NCI-H345 treated with DMSO at 0.1 percent for 48 hours (cell line): ENCODE measurements at regions not wholly inside any gene's neighbourhood (a gene's known extent, or its start where the extent isn't known, plus 50 kb on each side); places are given as distances from the start of the nearest gene placed in this dataset.
"Not testable (repeated sequence)": the region's sequence is repeated elsewhere in the genome, so short reads cannot be mapped to it uniquely, and the experiment has no call there.

Experiments
- DNase-seq: peaks from one replicate; lab custom pipeline; 2025; ENCODE audit not compliant: unreplicated experiment; lab: John Stamatoyannopoulos, UW

DNA sequence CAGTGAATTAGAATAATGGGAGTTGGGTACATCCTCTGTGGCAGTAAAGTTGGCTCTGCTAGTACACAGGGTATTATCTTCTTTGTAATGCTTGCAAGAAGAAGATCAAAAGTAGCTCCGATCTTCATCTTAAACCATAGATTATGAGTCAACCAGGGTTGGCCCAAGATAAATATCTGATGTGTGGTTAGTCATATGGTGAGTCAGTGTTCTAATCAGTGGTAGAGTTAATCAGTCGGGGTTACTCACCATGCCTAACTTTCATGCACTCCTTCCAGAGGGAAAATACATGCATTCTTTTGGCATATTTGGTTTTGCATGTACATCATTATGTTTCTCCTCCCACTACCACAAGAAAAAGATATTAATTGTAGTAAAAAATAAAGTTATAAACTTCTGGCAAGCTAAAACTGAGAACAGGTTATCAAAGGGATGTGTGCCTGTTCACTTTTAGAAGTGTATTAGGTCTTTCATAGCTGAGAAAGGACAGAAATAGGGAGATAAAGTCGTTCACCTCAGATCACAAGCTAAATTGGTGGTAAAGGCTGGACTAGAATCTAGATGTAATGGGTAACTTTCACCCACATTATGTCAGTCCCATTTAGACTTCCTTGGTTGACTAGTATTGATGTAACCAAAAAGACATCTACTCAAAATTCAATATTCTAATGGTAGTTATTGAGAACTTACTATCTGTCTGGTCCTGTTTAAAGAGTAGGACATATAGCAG, 684.4 kb downstream of the IRS1 start:
- DNase-seq: no peak

DNA sequence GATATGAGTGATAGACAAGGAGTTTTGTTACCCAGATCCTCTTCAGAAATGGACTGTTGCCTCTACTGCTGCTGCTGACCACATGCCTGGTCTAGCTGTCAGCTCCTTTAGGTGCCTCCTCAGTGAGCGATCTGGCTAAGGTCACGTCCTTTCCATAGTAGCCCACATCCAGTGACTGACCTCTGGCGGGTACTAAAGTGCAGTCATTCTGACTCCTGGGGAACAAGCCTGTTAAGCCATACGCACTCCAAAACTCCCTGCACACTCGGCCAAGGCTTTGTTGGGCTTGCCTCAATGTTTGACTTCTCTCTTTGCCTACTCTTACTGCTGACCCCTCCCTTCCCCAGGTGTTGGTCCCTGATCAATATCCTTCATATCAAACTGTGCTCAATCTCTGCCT, 685.2 kb downstream of the IRS1 start:
- DNase-seq: no peak

DNA sequence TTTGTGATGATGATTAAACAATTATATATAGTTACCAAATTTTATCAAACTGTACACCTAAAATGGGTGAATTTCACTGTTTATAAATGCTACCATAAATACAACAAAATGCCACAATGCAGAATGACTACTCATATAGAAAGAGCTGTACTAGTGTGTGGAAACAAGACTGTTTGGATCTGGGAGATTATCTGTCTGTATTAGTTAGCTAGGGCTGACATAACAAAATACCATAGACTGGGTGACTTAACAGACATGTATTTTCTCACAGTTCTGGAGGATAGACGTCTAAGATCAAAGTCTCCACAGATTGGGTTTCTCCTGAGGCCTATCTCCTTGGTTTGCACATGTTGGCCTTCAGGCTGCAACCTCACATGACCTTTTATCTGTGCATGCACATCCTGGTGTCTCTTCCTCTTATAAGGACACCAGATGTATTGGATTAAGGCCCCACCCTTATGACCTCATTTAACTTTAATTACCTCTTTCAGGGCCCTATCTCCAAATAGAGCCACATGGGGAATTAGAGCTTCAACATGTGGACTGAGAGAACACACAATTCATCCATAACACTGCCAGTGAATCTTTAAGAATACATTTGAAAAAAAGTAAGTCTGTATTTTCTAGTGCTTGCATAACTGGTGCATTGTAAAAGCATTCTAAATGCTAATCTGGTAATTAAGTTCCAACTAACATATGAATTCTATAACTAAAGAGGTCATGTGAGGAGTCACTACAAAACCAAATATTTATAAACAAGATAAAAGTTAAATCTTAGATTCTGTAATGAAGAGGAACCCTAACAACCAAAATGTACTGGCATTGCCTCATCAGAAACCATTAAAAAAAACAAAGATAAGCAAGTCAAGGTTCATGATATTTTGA, 699.6 kb downstream of the NYAP2 start:
- DNase-seq: no peak

DNA sequence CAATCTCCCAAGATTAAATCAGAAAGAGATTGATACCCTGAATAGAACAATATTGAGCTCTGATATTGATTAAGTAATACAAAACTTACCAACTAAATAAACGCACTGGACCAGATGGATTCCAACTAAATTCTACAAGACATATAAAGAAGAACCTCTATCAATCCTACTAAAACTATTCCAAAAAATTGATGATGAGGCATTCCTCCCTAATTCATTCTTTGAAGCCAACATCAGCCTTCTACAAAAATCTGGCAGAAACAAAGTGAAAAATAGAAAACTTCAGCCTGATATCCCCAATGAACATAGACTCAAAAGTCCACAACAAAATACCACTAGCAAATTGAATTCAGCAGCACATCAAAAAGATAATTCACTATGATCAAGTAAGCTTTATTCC, 695.5 kb downstream of the NYAP2 start:
- no peak for DNase-seq

DNA sequence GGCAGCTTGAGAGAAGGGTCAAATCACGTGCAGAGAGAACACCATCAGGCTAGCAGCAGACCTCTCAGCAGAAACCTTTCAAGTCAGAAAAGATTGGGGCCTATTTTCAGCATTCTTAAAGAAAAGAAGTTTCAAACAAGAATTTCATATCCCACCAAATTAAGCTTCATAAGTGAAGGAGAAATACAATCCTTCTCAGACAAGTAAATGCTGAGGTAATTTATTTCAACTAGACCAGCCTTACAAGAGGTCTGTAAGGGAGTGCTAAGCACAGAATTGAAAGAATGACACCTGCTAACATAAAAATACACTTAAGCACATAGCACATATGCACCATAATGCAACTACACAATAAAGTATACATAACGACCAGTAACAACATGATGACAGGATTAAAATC, 693.9 kb downstream of the NYAP2 start:
- no peak for DNase-seq

DNA sequence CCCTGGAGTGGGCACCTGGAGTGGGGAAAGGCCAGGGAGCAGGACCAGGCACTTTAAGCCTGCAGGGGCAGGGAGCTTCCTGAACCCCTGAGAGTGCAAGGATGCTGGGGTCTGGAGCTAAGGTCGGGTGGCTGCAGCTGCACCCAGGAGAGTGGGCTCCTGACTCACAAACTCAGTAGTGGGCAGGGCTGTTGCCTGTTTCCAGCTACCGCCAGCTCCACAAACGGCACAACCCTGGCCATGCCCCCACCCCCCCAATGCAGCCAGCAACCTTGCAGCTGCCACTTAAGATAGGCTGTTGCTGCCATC, 688.8 kb downstream of the NYAP2 start:
- no peak for DNase-seq

DNA sequence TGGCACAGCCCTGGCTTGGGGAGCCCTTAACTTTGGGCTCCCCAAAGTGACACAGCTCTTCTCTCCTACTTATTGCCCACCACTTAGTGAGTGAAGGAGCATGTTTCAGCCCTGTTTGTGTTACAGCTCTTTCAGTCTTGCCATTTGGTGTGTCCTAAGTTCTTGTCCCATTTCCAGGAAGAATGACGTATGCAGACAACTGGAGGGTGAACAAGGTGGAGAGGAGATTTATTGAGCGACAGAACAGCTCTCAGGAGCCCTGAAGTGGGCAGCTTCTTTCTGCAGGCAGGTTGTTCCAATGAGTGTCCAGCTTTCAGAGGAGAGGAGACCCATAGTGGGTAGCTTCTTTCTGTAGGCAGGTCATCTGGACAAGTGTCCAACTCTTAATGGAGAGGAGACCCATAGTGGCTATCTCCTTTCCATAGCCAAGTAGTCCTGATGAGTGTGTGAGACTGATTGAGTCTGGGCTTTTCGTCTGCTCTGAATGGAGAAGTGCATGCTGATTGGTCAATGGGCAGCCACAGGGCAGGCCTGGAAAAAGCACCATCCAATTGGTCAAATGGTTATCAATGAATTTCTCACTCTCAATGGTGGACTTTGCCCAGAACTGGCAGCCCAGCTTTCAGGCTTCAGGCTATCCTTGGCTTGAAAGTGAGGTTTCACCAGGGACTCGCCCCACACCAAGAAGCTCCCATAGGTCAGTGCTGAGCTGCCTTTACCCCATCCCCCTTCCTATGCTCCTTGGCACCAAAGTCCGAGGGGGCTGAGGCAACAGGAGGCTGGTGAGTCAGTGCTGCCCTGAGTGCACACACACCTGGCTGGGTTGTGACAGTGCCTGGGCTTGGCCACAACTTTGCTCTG, 688.2 kb downstream of the NYAP2 start:
- DNase-seq: no peak

DNA sequence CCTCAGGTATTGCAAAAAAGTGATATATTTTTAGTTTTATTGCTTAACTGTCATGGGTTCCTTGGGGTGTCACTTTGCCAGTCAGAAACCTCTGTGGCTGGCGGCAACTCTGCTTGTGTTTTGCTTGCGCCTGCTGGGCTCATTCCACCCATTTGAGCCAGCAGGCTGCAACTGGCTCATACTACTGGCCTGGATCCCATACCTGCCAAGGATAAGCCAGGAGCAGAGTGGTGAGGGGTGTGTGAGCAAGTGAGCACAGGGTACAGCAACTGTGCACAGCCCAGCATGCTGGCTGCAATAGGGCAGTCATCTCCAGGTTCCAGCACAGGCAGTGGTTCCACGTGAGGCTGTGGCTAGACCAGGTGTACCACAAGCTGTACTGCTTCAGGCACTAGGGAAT, 687.5 kb downstream of the NYAP2 start:
- no peak for DNase-seq

DNA sequence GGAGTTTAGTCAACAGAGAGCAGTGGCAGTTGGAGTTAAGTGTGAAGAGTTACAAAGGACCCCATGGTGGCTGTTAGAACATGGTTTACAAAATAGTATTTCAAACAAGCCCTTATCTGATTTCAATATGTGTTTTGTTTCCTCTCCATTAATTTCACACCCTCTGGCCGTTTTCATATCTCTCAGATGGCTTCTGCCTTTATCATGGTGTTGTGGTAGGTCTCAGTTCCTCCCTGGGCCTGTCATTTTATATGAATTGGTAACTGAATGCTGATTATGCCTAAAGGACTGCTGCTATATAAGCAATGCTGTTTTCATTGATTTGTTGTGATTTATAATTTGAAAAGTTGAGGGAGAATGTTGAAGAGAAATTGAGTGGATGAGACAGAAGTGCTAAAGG, 686.7 kb downstream of the NYAP2 start:
- no peak for DNase-seq

DNA sequence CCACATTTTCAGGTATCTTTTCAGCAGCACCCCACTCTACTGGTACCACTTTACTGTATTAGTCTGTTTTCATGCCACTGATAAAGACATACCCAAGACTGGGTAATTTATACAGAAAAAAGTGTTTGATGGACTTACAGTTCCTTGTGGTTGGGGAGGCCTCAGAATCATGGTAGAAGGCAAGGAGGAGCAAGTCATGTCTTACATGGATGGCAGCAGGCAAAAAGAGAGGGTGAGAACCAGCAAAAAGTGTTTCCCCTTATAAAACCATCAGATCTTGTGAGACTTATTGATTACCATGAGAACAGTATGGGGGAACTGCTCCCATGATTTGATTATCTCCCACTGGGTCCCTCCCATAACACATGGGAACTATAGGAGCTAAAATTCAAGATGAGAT, 685.9 kb downstream of the NYAP2 start:
- not testable (repeated sequence) for DNase-seq

DNA sequence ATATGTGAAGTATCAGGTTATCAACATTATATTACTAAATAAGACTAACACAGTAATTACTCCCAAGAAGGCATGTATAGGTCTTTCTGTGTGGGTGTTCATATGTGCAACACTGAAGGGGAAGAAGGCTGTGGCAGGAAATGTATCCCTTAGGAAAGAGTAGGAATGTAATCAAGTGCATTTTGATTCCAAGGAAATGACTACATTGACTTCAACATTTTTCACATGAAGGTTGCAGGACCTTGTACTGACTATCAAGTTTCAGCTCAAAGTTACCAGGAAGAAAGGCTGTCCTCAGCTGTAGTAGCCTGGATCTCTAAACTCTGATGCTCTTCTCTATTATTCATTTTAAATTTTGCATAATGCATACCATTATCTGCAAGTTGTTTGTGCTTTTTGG, 680.8 kb downstream of the NYAP2 start:
- no peak for DNase-seq

DNA sequence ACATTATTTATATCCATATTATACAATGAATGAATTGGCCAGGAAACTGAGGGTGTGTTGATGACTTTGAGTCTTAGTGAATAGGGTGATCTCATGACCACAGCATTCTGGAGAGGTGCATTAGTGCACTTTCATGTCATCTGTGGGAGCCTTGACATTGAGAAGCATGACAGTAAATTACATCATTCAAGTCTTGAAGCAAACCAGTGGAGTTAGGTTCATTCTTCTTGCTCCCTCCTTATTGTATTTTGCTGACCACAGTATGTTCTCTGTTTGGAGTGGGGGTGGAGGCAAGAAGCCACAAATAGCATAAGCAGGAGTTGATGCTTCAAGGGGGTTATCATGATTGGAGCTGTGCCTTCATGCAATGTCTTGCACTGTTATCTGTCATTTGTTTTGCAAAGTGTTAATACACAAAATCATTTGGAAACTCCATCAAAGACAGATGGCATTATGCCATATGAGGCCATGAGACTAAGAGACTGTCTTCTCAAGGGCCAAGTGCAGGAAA, 680.2 kb downstream of the NYAP2 start:
- DNase-seq: no peak

DNA sequence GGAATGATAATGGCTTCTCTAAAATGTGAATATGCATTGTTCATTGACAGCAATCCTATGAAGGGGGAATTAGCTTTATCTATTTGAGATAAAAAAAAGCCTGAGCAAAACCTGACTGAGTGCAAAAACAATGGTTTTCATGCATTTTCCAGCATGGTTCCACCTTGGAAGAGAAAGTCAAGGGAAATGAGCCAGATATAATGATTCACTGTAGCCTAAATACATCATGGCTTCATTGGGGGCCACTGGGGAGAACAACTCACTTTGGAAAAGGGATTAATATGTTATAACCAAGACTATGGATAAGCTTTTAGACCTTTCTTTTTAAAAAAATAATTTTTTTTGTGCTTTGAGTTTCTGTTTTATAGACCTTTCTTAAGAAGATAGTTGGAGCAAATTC, 679.7 kb downstream of the NYAP2 start:
- no peak for DNase-seq

DNA sequence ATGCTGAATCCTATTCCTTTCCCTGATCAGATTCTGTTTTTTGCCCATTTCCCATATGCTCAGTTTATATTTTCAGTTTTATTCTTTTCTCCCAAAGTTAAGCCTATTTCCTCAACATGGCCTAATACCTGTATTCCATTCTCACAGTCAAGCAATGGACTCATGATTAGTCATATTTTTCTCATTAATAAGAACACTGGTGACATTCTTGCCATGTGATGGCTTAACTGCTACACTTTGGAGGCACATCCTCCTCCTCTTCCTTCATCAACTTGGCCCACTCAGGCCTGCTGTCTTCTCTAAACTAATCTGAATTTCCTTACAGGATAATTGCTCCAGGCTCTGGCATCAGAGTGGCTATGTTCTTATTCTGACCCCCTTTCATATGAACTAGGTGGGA, 679.2 kb downstream of the NYAP2 start:
- DNase-seq: no peak

DNA sequence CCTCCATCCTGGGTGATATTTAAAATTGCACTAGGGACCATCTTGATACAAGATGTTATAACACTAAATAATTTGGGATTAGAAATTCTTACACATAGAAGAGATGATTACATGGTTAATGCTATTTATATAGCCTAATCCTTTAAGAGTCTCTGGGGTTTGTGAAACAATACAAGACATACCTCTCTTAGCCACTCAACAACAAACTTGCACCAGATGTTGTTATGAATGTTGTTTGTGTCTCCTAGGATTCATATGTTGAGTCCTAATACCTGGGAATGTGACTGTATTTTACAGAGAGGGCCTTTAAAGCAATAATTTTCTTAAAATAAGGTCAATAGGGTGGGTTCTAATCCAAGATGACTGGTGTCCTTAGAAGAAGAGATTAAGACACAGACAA, 678.3 kb downstream of the NYAP2 start:
- no peak for DNase-seq

DNA sequence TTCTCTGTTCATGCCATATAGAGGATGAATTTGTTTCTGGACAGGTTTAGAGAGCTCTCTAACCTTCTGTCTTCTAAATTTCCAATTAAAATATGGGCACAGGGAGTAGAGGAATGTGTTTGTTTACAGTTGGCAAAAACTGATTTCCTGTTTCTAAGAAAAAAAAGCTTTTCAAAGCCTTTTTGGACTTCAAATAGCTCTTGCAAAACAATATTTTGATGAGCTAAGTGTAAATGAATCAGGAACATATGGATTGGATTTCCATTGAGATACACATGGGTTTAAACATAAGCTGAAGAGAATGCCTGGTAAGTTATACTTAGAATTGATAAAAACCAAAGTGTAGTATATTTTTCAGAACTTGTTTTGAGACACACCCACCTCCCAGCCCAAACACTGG, 677.5 kb downstream of the NYAP2 start:
- DNase-seq: no peak

DNA sequence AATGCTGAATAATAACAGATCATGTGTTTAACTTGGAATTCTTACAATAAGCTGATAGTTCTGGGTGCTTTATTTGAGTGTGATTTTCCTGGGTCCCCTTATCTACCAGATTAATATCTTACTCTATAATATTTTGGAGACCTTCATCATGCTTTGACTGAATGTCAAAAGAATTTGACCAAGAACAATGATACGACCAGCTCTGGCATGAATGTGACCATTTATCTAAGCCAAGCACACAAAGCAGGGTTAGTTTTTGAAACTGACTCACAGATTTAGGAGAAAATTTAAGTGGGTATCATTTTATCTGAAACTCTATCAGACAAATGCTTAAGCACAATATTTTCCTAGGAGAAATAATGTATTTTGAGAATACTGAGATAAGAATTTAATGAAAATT, 677.0 kb downstream of the NYAP2 start:
- no peak for DNase-seq

DNA sequence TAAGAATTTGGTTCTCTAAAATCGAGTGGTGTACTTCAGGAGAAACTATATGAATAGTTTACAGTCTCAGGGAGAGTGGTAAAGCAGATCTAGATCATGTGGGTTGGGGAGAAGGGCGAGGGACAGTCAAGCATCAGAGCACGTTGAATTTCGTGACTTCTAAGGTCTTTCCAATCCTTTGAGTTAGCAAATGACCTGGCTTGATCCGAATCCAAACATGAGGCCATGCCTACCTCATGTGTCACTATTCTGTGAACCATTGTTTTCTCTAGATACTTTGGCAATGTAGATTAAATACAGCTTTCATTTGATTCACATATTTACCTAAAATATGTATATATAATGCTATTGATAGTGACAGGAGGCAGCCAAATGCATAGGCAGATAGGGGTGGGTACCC, 674.9 kb downstream of the NYAP2 start:
- DNase-seq: no peak

DNA sequence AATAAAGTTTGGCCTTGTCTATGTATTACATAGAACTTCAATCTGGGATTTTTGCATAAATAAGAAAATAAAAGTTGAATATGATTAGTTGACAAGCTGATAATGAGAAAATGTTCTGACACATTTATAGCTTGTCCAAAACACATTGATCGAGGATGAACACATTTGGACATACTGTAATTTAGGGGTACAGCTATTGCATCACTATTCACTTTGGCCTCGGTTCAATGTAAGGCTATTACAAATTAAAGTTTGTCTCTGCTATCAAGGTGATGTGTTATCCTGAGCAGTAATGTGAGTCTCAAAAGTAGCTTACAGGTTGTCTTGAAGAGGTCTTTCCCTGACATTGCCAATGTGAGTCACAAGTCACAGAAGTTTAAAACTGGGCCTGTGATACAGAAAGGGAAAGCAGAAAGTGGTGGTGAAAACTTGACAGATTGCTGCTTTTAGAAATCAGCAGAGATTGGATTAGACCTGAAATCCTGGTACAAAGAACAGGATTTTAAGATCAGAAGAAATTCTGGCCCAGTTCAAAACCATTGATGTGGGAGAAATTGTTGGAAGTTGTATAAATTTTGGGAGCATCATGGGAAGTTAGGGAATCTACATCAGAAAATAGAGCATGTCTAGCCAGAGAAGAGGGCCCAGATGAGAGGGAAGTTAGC, 674.1 kb downstream of the NYAP2 start:
- DNase-seq: no peak

DNA sequence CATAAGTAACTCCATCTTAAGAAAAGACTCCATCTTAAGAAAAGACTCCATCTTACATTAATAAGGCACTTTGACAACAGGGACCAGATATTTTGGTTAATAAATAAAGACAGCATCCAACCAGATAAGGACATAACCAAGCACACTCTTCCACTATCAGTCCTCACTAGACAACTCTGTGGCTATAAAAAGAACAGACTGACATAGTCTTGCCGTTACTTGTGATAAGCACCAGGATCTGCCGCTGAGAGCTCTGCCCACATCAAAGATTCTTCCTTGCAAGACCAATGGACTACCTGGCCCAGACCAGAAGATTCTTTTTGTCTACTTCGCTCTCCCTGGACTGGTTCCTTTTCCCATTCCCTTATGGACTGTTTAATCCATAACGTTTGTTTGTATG, 667.4 kb downstream of the NYAP2 start:
- no peak for DNase-seq

DNA sequence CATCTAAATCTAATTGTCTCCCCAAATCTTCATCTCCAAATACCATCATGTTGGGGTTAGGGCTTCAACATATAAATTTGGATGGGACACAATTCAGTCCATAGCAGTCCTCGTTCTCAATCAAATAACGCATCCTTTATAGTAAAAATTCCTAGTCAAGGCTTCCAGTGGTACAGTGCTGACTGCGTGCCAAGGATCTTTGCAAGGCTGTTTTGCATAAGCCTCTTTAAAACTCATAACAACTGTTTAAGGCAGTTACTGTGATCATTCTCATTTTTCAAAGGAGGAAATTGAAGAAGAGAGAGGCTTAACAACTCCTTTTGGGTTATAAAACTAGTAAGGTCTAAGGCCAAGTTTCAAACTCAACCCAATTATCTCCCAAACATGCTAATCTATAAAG, 666.9 kb downstream of the NYAP2 start:
- no peak for DNase-seq
